T-helper 1 cell (primary cell): ENCODE measurements at regions not wholly inside any gene's neighbourhood (a gene's known extent, or its start where the extent isn't known, plus 50 kb on each side); places are given as distances from the start of the nearest gene placed in this dataset.
"Not testable (repeated sequence)": the region's sequence is repeated elsewhere in the genome, so short reads cannot be mapped to it uniquely, and the experiment has no call there.

Experiments used
- DNase-seq, 5 donors: peaks; one replicate each; pipeline ENCODE4 v3.0.0-alpha.2; 2012 to 2020

DNA sequence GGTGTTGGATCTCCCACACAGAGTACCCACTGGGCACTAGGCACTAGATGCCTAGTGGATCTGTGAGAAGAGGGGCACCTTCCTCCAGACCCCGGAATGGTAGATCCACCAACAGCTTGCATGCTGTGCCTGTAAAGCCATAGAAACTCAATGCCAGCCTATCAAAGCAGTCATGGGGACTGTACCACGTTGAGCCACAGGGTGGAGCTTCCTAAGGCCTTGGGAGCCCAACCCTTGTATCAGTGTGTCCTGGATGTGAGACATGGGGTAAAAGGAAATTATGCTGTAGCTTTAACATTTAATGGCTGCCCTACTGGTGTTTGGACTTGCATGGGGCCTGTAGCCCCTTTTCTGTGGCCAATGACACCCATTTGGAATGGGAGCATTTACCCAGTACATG, 1024.9 kb downstream of the TMEM121 start:
- no peak for DNase-seq

GRCh38 chr14:106556211-106556610, 1029.8 kb downstream of the TMEM121 start:
- not testable (repeated sequence) for DNase-seq

DNA sequence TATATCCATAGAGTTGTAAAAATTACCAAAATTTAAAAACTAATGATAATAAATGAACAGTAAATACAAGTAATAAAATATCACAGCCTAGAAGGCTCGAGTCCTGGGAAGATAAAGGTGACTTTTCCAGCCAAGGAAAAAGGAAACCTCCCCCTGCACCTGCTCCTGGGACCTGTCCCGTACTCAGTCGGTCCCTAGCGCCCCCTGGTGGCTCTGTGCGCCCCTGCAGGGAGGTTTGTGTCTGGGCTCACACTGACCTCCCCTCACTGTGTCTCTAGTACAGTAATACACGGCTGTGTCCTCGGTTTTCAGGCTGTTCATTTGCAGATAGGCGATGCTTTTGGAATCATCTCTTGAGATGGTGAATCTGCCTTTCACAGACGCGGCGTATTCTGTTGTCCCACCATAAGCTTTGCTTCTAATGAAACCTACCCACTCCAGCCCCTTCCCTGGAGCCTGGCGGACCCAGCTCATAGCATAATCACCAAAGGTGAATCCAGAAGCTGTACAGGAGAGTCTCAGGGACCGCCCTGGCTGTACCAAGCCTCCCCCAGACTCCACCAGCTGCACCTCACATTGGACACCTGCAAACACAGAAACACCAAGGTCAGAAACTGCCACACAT, 1030.4 kb downstream of the TMEM121 start:
- peak; percentile 32 to 69 (median 61) for DNase-seq

DNA sequence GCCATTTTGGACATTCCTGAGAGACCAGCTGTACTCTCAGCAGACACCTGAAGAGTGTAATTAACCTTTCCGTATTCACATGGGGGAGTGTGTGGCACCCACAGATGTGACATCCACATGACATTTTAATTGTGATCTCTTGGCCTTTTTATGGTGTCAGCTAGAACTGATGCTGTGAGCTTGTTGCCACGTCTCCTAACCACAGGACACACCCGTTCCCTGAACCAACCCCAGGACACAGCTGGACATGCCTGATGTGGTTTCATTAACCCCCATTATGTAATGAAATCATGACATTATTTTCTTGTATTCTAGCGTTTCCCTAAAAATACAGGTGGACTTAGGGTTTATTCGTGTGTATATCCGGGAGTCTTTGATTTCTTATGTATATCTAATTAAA, 1036.1 kb downstream of the TMEM121 start:
- no peak for DNase-seq

DNA sequence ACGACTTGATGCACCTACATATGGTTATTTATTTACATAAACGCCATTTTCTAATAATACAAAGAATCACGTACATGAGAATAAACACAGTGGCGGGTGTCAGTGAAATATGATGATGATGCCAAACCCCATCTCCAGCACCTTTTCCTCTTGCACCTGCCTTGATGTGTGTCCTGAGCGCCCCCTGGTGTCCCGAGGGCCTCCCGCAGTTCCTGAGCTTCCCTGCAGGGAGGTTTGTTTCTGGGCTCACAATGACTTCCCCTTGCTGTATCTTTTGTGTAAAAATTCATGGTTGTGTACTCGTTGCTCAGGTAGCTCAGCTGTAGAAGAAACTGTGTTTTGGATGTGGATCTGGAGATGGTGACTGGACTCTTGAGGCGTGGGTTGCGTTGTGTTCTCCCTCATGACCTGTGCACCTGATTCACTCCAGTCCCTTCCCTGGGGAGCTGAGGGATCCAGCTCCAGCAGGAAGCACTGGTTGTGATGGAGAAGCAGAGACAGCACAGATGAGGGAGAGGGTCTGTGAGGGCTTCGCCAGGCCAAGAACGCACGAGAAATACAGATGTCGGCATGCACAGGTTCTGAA, 1037.8 kb downstream of the TMEM121 start:
- peak; percentile 34 to 50 (median 43) for DNase-seq

DNA sequence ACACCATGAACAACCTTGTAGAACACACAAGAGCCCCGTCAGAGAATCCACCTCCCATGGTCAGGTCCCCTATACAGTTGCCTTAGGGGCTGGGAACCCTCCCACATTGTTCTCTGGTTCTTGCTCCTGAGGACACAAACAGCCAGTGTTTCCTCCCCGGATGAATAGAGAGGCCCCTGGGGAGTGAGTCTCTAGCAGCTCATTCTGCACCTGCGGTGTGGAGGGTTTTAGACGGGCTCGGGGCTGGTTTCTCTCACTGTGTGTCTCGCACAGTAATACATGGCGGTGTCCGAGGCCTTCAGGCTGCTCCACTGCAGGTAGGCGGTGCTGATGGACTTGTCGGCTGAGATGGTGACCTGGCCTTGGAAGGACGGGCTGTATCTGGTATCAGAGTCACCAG, 1052.1 kb downstream of the TMEM121 start:
- DNase-seq, result no peak

DNA sequence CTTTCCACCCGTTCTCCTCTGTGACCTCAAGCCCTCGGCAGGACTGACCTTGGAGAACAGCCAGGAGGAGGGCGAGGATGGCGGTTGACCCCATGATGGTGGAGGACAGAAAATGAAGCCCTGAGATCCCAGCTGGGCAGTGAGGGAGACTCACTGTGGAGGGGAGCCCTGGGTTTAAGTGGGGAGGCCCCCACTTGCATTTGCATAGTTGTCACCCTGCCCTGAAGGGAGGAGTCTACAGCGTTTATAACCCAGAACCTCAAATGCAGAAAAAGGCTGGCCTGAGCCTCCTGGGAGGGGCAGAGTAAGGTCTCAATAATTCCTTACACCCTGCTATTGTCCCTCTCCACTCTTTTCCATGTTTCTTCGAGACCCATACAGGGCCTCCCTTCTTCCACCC, 1052.7 kb downstream of the TMEM121 start:
- no peak for DNase-seq

- no peak for DNase-seq
Observed at GRCh38 chr14:106585692-106586091, 1059.3 kb downstream of the TMEM121 start.

GRCh38 chr14:106586098-106586704, 1059.8 kb downstream of the TMEM121 start:
- DNase-seq, result peak; percentile 22 to 54 (median 38)

DNA sequence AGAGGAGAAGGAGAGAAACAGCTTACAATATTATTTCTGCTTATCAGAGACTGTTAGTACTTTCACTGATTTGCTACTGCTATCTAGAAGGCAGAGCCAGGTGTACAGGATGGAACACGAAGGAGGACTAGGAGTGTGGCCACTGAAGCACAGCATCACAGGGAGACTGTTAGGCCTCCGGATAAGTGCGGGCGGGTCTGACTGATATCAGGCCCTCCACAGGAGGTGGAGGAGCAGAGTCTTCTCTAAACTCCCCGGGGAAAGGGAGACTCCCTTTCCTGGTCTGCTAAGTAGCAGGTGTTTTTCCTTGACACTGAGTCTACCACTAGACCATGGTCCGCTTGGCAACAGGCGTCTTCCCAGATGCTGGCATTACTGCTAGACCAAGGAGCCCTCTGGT, 1065.2 kb downstream of the TMEM121 start:
- DNase-seq, result not testable (repeated sequence)

DNA sequence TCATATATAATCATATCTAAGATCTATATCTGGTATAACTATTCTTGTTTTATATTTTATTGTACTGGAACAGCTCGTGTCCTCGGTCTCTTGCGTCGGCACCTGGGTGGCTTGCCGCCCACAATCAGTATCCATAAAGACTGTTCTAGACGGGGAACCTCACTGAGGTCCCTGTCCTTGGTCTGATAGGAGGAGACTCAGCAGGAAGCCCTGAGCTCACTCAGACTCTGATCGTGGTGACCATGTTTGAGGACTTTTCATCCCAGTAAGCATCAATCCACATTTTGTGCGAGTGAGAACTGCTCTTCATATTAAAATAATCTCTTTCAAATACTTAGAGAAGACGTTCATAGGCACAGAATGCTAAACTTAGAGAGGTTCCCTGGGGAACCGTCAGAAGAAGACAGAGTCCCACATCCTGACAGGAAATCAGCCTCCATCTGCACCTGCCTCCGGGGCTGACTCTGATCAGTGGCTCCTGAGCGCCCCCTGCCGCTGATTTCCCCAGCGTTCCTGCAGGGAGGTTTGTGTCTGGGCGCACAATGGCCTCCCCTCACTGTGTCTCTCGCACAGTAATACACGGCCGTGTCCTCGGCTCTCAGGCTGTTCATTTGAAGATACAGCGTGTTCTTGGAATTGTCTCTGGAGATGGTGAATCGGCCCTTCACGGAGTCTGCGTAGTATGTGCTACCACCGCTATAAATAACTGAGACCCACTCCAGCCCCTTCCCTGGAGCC, 1065.9 kb downstream of the TMEM121 start:
- peak in 4 of 5 donors; percentile 7 to 70 (median 22) for DNase-seq

GRCh38 chr14:106599209-106599608, 1072.8 kb downstream of the TMEM121 start:
- no peak for DNase-seq

- peak; percentile 59 to 76 (median 70) for DNase-seq
Observed at GRCh38 chr14:106605548-106606448, 1079.4 kb downstream of the TMEM121 start.

DNA sequence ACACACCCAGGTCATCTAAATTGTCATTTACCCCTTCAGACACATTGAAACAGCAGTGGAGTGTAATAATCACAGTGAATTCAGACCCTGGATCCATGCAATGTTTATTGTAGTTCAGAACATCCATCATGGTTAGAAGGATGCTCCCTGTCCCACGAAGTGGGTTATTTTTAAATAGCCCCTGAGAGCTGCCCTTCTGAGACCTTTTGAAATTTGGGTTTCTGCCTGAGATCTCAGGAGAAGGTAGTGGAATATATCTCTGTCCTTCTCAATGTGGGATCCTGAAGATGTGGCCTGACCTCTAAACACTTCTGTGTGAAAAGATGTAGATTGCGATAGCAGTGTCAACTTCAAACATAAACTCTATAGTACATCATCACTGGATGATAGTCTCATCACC, 1080.6 kb downstream of the TMEM121 start:
- DNase-seq, result no peak

- DNase-seq, result no peak
Observed at GRCh38 chr14:106610691-106611090, 1084.3 kb downstream of the TMEM121 start.

DNA sequence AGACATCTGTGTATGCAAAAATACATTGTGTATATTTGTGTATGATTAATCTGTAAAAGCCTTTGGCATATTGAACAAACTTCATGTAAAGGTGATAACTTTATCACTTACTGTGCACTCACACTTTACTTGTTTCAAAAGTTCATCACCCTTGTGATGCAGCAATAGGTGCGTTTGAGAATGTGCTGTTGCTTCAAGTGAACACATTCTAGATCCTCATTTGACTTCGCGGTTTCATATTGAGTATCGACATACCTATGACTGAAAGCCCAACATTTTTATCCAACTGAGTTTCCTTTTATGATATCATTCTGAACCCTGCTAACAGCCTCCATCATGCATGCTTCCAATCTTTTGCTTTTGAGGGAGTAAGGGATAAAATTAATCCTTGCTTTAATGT, 1086.9 kb downstream of the TMEM121 start:
- peak in 1 of 5 donors; percentile 36 for DNase-seq

DNA sequence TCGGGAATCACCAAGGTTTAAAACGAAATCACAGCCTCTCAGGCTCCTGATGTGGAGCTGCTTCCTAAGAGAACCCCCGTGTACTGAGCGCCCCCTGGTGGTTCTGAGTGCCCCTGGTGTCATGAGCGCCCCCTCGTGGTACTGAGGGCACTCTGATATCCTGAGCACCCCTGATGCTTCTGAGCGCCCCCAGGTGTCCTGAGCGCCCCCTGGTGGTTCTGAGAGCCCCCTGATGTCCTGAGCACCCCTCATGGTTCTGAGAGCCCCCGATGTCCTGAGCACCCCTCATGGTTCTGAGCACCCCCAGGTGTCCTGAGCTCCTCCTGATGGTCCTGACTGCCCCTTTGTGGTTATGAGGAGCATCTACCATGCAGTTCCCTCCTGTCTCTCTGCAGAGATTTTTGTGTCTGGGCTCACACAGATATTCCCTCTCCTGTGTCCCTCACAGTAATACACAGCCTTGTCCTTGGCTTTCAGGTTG, 1092.1 kb downstream of the TMEM121 start:
- DNase-seq, result peak; percentile 44 to 73 (median 69)

- no peak for DNase-seq
Observed at GRCh38 chr14:106619606-106620005, 1093.2 kb downstream of the TMEM121 start.

DNA sequence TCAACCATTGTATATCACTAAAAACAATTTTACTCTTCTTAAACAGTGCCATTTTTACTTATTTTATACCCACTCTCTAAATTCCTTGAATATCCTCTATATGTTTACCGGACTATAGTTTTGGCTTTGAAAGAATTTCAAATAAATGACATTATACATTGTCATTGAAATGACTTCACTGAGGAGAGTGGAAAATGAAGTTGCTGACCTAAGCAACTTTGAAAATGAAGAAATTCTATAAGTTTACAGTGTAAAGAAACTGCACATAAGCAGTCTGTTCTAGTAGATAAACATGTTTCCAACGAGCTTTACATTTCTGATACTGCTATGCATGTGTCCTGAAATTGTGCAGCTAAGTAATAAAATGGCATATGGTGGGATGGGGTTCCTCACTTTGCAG, 1094.0 kb downstream of the TMEM121 start:
- DNase-seq, result no peak

GRCh38 chr14:106622200-106622745, 1095.9 kb downstream of the TMEM121 start:
- DNase-seq, result peak in 2 of 5 donors; percentile 8 to 63

DNA sequence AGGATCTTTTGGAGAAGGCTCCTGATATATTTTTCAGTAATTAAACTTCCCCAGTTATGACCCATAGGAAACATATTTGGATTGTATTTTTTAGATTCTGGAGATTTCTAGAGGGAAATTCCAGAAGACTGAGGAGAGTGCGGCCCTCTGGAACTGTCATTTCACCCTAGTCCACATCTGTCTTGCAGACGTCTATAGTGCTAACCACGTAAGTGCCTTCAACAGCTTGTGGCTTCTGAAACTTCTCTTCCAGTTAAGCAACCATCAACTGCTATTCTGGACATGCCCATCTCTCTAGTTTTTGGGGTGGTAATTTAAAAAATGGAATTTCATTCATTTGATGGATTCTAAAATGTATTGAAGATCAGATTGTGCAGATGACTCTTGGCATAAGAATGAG, 1098.8 kb downstream of the TMEM121 start:
- DNase-seq, result no peak

DNA sequence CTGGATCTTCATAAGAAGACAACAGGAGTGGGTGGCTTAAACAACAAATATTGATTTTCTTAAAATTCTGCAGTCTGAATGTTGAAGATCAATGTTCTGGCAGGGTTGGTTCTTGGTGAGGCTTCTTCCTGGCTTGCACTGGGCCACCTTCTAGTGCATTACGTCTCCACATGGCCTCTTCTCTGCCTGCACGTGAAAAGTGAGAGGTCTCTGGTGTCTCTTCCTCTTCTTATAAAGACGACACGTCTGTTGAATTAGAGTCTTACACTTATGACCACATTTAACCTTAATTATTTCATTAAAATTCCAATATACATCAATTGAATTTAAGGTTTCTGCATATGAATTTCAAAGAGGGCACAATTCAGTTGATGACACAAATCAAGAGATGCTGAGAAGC, 1100.1 kb downstream of the TMEM121 start:
- not testable (repeated sequence) for DNase-seq
